GDM1 (cell line): ENCODE measurements at regions not wholly inside any gene's neighbourhood (a gene's known extent, or its start where the extent isn't known, plus 50 kb on each side); places are given as distances from the start of the nearest gene placed in this dataset.

ENCODE experiments used
- DNase-seq: peaks from one replicate; lab custom pipeline; 2025; lab: John Stamatoyannopoulos, UW

- DNase-seq, result no peak
Measured at GRCh38 chr13:27014406-27015359, 156.9 kb downstream of the USP12 start.

DNA sequence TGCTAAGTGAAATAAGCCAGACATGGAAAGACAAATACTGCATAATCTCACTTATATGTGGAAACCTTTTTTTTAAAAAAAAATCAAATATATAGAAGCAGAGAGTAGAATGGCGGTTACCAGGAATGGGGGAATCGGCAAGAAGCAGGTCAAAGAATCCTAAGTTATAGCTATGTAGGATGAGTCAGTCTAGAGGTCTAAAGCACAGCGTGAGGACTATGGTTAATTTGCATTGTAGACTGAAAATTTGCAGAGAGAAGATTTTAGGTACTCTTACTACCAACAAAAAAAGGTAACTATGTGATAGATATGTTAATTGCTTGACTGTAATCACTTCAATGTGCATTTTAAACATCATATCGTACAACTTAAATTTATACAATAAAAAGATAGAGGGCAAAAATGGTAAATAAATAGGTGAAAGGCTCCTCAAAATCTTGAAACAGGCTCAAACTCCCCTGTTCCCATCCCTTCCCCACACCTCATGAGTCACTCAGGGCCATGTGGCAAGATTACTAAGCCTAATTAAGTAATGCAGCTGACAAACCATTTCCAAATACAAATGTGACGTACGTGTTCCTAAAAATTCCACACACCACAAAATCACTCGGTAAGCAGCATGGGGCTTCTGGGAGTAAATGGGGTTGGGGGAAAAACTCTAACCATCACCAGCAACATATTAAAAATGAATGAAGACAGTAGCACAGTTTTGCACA, 159.0 kb downstream of the USP12 start:
- no peak for DNase-seq

DNA sequence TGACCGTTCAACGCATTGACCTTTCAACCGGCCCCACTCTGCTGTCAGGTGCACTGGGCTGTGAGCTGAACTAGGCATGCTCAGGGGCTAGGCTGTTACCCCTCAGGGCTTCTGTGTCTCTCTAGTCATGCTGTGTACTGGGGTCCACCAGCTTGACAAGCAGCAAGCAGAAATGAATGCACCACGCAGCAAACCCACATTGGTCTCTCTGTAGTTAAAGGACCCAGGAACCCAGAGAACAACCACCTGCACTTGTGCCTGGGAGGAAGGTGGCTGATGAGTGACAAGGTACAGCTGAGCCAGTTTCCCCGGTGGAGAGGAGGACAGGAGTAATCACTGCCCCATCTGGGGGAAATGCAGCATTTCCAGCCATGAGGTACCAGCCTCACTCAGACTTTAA, 159.9 kb downstream of the USP12 start:
- DNase-seq, result no peak

- no peak for DNase-seq
Measured at GRCh38 chr13:27008733-27009132, 162.9 kb downstream of the USP12 start.

DNA sequence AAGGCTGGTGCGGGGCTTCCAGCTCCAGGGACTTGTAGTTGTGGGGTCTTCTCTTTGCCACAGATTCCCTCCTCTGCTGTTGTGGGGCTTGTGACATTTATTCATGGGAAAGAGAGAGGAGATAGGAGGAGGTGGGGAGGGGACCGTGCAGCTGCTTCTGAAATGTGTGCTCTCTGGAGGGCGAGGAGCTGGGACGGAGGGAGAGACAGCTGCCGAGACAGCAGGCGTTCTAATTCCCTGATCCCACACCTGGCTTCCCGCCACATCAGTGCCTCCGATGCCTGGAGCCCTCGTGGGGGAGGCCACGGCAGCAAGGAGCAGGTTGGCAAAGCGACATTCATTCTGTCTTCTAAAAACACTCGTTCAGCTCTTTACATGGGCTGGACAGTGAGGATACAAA, 164.4 kb downstream of the USP12 start:
- no peak for DNase-seq

DNA sequence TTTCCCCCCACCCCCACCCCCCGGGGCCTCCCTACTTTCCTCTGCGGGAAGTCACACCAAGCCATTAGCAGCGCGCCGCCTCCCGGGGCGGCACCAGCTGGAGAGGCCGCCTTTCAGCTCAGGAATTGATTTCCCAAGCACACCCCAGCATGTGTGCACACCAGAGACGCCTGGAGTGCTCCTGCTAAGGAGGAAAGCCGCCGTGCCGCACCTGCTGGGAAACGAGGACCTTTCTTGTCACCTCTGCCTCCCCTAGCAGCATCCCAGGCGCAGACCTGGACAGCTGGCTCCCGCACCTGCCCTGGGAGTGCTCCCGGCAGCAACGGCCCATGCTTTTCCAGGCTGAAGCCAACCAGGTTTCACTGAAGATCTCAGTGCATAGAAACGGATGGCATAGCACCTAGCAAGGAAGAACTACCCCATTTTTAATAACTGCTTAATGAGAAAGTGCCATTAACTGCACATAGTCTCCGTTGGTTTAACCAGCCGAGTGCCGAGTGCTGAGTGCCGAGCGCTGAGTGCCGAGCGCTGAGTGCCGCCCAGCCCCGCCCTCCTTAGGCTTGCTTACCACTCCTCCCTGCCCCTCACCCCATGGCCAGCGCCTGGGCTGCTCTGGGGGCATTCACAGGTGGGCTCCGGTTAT, 165.0 kb downstream of the USP12 start:
- no peak for DNase-seq

GRCh38 chr13:27005976-27006518, 165.6 kb downstream of the USP12 start:
- DNase-seq, result no peak

DNA sequence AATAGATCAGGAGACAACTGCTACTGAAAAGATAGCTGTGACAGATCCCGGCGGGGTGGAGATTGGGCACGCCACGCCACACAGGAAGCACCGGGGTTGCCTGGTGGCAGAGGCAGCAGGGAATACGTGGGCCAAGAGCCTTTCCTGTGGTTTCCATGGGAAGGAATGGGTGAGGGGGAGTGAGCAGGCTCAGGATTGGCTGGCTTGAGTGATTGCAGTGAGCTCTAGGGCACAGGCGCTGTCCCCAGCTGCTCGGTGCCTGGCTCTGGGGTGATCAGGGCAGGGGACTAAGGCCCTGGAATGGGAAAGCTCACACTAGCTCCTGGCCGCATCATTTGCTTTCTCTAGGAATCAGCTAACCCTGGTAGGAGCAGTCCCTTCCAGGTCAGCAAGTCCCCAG, 166.1 kb downstream of the USP12 start:
- DNase-seq, result peak; percentile 61

DNA sequence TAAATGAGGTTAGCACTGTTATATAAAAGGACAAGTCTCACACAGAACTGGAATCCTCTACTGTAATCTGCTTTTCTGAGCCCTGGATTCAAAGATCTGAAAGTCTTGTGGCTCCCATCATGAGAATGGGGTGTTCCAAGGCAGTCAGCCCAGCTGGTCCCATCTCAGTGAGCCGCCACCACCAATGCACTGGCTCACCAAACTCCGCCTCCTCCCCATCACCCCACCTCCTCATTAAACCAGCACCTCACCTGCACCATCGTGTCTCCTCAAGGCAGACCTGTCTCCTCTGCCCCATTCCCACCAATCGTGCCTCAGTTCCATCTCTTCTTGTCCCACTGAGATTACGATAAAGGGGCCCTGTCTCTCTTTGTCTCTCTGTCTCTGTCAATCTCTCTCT, 166.7 kb downstream of the USP12 start:
- no peak for DNase-seq

- DNase-seq, result no peak
Measured at GRCh38 chr13:27004326-27004725, 167.3 kb downstream of the USP12 start.

- DNase-seq, result no peak
Measured at GRCh38 chr13:27001705-27002104, 169.9 kb downstream of the USP12 start.

- no peak for DNase-seq
Measured at GRCh38 chr13:27000686-27001085, 170.9 kb downstream of the USP12 start.

DNA sequence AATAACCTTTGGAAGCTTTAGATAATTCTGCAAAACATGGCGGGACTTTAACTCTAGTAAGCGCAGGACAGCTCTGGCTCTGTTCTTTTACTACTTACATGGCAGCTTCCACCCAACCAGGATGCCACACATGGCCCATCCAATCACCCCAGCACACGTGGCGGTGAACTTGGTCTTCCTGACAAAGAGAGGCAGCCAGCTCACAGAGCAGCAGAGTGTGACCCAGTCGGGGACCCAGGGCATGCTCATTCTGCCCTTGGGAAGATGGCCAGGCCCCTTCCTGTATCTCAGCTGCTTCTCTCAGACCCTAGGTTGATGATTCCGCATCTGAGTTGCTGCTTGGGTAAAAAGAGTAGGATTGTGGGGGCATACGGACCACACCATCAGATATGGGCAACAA, 172.1 kb downstream of the USP12 start:
- DNase-seq, result no peak

DNA sequence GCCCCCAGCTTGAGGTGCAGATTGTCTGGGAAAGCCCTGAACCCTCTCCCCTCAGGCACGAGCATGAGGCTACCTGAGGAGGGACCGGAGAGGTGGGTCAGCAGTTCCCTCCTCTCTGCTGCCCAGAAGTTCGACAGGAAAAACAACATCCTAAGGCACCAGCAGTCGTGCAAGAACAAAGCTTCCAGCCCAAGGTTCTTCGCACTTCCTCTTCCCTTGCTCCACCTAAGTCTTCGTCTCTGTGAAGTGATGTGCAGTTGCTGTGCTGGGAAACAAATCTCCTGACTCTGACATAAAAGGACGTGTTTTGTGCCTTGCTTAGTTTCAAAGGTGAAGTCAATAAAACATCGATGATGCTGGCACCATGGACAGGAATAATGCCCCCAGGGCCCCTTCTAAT, 173.3 kb downstream of the USP12 start:
- DNase-seq, result no peak

DNA sequence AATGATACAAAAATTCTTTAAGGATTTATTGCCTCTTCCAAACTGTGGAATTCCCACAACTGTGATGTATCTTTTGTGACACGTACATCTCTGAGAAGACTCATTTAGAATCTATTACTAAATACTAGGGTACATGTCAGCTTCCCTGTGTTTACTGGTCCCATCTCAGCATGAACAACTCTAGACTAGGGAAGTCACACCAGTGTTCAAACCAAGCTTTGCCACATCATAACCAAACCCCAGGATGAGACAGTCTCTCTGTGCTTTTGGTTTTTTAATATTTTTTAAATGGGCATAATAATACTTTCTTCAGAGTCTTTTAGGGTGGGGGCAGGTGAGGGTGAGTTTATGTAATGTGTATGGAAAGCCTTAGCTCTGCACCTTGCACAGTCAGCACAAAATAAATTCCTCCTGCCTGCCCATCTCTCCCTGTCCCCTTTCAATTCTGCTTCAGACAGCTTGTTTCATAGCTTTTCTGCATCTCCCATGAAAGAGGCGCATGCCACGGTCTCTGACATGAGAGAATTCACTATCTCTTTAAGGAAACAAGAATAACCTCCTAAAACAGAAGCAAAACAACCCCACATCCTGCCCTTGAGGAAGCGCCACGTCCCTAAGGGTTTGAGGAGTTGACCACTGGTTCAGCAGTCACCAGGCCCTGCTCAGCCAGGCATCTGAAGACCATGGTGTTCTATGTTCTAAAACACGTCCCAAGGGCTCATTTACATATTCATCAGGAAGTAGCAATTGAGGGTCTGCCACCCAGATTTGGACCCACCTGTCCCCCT, 174.5 kb downstream of the USP12 start:
- DNase-seq, result peak; percentile 17

GRCh38 chr13:26995159-26995558, 176.5 kb downstream of the USP12 start:
- no peak for DNase-seq

DNA sequence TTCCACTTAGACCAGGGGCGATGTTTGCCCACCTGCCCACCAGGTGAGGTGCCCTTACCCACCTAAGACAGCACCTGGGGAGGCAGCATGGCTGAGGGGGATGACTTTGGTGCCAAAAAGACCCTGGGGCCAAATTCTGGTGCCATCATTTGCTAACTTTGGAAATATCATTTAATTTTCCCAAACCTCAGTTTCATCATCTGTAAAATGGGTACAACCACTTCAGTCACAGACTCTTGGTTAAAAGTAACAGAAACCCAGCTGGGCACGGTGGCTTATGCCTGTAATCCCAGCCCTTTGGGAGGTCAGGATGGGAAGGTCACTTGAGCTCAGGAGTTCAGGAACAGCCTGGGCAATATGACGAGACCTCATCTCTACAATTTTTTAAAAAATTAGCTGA, 177.8 kb downstream of the USP12 start:
- no peak for DNase-seq

GRCh38 chr13:26992951-26993719, 178.5 kb downstream of the USP12 start:
- DNase-seq, result no peak

DNA sequence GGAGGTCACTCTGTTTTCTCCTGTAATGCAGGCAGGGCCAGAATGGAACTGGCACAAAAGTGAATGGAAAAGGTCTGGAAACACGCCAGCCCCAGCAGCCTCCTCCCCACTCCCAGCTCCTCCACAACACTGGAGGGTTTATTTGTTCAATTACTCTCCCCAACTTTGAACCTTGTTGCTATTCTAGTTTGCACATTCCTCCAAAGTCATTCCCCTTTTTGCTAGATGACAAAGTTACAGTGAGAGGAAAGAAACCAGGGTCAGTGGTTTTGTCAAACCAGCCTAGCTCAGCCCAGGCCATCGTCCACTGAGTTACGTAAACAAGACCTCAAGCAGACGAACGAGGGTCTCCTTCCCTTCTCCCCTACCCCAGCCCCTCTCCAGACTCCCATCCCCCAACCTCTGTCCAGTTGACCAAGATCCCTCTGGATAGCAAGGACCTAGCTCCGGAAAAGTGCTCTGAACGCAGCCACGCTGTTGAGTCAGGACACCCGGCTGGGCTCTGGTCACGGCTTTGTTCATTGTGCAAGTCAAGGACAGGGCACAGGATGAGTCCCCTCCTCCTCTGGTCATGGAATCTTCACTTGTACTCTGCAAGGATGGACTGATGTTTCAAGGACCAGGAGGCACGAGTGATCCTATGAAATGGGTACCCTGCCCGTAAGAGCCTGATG, 180.0 kb downstream of the USP12 start:
- no peak for DNase-seq

- no peak for DNase-seq
Measured at GRCh38 chr13:26989957-26990713, 181.5 kb downstream of the USP12 start.
